ENCODE measurements at regions not wholly inside any gene's neighbourhood (a gene's known extent, or its start where the extent isn't known, plus 50 kb on each side); places are given as distances from the start of the nearest gene placed in this dataset.

DNA sequence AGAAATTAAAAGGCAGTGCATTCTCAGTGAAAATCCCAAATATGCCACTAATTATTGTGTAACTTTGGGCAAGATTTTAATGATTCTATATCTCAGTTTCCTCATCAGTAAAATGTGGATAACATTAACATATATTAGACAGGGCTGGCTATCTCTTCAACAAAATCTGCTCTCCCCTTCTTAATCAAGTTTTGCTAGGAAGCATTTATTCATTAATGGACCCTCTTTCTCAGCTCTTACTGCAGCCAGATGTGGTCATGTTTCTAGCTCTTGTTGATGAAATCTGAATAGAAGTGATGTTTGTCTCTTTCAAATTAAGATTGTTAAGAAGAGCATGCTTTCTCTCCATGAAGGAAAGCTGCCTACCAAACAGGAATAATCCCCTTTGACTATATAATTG, 84.4 kb upstream of the PPFIA2 start:
- TF ChIP-seq, protein P1, sequence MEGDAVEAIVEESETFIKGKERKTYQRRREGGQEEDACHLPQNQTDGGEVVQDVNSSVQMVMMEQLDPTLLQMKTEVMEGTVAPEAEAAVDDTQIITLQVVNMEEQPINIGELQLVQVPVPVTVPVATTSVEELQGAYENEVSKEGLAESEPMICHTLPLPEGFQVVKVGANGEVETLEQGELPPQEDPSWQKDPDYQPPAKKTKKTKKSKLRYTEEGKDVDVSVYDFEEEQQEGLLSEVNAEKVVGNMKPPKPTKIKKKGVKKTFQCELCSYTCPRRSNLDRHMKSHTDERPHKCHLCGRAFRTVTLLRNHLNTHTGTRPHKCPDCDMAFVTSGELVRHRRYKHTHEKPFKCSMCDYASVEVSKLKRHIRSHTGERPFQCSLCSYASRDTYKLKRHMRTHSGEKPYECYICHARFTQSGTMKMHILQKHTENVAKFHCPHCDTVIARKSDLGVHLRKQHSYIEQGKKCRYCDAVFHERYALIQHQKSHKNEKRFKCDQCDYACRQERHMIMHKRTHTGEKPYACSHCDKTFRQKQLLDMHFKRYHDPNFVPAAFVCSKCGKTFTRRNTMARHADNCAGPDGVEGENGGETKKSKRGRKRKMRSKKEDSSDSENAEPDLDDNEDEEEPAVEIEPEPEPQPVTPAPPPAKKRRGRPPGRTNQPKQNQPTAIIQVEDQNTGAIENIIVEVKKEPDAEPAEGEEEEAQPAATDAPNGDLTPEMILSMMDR (conservative IDR thresholded peaks at IDR 0.05), result no peak
- TF ChIP-seq ZFX (IDR thresholded peaks at IDR 0.05), result no peak

Measured in C4-2B (cell line).